ENCODE measurements at regions not wholly inside any gene's neighbourhood (a gene's known extent, or its start where the extent isn't known, plus 50 kb on each side); places are given as distances from the start of the nearest gene placed in this dataset.
A peak's percentile ranks its signal among the peaks of the same experiment; 100 is the strongest.
"Not testable (repeated sequence)": the region's sequence is repeated elsewhere in the genome, so short reads cannot be mapped to it uniquely, and the experiment has no call there.

- no peak for DNase-seq
These were observed 57.8 kb downstream of the OR2B2 start for GRCh38 chr6:27854421-27854820.

DNA sequence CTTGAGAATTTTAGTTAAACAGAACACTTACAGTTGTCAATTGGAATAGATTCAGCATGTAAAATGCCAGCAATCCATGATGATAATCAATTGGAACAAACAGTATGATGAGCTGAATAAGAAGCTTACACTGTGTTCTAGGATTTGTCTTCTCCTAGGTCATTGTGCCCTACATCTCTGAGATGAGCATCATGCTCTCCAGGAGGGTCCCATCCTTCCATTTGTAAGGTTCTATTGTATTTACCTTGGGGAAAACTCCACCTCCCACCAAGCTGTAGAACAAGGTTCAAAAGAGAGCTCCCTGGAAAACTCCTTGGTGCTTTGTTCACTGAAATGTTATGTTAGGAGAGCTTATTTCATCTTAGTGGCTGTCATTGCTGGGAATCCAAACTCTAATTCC lies 60.8 kb downstream of the OR2B2 start:
- no peak for DNase-seq

DNA sequence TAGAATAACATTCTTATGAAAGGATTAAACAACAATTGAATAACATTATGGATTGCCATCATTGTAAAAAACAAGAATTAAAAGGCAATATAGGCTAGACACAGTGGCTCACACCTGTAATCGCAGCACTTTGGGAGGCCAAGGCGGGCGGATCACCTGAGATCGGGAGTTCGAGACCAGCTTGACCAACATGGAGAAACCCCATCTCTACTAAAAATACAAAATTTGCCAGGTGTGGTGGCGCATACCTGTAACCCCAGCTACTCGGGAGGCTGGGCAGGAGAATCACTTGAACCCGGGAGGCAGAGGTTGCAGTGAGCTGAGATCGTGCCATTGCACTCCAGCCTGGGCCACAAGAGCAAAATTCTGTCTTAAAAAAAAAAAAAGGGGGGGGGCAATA lies 63.2 kb downstream of the OR2B2 start:
- DNase-seq = not testable (repeated sequence)

GRCh38 chr6:27847706-27848105 lies 64.5 kb downstream of the OR2B2 start:
- no peak for DNase-seq

DNA sequence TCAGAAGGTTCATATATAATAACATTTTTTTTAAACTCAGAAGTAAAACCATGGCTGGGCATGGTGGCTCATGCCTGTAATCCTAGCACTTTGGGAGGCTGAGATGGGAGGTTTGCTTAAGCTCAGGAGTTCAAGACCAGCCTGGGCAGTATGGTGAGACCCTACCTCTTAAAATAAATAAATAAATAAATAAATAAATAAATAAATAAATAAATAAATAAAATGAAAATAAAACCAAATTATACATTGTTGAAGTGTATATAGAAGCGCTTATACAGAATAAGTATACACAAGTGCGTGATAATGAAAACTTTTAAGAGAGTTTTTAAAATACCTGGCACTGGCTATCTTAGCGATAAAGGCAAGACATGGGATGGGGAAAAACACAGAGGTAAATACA lies 71.6 kb downstream of the OR2B2 start:
- no peak for DNase-seq

DNA sequence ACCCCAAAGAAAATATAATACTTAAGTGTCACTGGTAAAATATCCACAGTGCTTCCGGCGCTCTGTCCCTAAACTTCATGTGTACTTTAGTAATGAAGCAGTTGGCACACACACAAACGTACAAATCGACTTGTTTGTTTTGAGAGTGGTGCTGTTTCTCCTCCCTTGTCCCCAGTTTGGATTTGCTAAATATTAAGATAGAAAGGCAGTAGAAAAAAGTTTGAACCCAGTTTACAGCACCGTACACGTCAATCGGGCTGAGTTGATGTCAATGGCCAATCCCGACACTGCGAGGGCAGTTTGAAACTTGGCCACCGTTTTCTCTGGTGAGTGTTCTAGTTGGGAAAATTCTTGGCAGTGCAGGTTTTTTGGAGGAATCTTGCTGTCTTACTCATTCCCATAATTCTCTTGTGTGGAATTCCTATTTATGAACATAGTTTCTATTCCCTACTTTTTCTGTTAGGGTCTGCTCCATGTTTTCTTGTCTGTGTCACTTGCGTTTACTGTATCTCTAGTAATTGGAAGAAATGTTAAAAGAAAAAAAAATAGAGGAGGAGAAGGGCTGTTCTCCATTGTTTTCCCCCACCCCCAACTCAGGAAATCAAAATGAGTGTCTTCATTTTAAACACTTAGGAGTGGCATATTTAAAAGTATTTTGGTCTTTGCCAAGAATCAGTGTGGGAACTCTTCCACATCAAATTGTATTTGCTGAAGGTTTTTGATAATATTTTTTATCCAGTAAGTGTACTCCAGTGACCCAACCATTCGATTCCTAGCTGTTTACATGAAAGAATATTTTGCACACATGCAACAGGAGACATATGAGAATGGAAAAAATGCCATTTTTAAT lies 72.3 kb downstream of the OR2B2 start:
- DNase-seq = no peak

- peak; percentile 36 for DNase-seq
These were observed 73.1 kb downstream of the OR2B2 start for GRCh38 chr6:27838945-27839625.

- peak; percentile 62 for DNase-seq
These were observed 73.9 kb downstream of the OR2B2 start for GRCh38 chr6:27838058-27838944.

- DNase-seq = no peak
These were observed 74.6 kb downstream of the OR2B2 start for GRCh38 chr6:27837625-27838057.

DNA sequence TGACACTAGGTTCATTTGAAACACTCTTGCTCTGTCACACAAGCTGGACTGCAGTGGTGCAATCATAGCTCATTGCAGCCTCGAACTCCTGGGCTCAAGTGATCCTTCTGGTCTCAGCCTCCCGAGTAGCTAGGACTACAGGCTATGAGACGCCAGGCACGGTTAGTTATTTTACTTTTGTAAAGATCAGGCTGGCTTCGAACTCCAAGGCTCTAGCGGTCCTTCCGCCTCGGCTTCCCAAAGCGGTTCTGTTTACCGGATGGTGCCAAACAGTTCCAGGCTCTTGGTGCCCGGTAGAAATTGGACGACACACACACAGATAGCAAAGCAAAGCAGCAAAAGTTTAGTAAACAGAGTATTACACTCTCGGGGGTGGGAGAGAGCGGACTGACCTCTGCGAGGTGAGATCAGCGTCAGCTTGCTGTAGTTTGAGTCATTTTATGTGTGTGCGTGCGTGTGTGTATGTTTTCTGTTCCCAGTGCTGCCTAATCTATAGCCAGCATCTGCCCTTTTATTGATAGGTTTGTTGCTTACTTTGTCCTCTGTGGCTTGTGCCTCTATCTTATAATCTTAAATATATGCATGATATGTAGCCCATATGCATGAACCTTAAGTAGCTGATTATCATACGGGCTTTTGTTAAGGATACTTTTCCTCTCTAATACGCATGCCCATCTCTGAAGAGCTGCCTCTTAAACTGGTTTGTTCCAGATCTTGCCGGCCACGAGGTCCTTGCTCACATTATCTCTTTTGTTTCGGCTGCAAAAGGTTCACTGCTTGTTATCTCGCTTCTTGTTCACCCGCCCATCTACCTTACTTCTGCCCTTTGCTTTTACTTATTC lies 75.2 kb downstream of the OR2B2 start:
- DNase-seq = peak; percentile 45

- DNase-seq = no peak
These were observed 75.9 kb downstream of the OR2B2 start for GRCh38 chr6:27836141-27836782.

- DNase-seq = no peak
These were observed 77.2 kb downstream of the OR2B2 start for GRCh38 chr6:27834879-27835549.

- DNase-seq = no peak
These were observed 77.8 kb downstream of the OR2B2 start for GRCh38 chr6:27834384-27834783.

DNA sequence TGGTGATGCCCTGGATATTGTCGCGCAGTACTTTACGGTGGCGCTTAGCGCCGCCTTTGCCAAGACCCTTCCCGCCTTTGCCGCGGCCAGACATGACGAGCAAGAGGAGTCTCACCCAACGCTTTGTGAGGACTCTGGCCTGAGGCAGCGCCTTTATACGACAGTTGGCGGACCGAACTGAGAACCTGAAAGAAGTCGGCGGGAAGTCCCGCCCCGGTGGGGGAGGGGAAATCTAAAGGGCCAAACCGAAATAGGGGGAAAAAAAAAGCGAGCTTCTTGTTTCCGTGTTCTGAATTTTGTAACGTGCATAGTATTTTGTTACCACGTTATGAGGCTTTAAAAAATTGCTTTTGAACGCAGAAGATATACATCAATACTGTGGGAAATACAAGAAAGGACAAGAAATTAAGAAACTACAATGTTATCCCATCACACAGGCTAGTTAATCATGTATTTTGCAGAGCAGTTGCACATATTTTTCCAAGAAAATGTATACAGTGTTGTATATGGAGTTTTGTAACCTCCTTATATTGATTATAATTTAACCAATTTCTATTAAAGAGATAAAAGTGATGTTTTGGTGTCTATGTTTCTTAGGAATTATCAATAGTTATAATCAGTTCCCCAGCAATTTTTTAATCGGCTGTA lies 80.6 kb downstream of the OR2B2 start:
- peak; percentile 71 for DNase-seq

DNA sequence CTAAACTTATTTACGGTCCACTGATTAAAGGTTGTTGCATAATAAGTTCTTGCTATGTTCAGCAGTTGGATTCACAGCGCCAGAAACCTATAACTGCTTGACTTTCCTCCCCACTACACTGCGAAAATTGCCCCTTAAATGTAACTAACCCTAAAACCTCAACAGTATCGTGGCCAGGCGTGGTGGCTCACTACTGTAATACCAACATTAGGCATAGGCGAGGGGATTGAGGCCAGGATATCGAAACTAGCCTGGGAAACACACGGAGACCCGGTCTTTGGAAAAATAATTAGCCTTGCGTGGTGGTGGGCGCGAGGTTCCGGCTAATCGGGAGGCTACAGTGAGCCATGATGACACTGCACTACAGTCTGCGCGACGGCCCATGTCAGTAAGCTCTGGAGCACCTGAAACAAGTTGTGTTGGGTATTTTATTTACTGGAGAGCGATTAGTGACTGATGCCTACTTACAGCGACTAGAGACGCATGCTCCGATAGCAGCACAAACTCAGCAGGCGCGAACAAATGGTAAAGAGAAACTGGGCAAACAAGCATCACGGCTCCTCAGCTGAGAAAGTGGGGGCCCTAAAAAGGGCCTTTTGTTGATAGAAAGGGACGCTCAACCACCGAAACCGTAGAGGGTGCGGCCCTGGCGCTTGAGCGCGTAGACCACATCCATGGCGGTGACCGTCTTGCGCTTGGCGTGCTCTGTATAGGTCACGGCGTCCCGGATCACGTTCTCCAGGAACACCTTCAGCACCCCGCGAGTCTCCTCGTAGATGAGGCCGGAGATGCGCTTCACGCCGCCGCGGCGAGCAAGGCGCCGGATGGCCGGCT lies 81.4 kb downstream of the OR2B2 start:
- DNase-seq = not testable (repeated sequence)

GRCh38 chr6:27830212-27830599 lies 82.0 kb downstream of the OR2B2 start:
- no peak for DNase-seq

- no peak for DNase-seq
These were observed 82.6 kb downstream of the OR2B2 start for GRCh38 chr6:27829453-27830211.

DNA sequence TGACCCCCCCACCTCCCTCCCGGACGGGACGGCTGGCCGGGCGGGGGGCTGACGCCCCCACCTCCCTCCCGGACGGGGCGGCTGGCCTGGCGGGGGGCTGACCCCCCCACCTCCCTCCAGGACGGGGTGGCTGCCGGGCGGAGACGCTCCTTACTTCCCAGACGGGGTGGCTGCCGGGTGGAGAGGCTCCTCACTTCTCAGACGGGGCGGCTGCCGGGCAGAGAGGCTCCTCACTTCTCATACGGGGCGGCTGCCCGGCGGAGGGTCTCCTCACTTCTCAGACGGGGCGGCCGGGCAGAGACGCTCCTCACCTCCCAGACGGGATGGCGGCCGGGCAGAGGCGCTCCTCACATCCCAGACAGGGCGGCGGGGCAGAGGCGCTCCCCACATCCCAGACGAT lies 84.7 kb downstream of the OR2B2 start:
- DNase-seq = not testable (repeated sequence)

GRCh38 chr6:27826612-27826985 lies 85.6 kb downstream of the OR2B2 start:
- not testable (repeated sequence) for DNase-seq

Measured in activated CD8-positive, alpha-beta memory T cell treated with anti-CD3 and anti-CD28 coated beads, Interleukin-2, amount 50 U/mL, for 4 hours (primary cell).